HG03039 (cell line): ENCODE measurements at regions not wholly inside any gene's neighbourhood (a gene's known extent, or its start where the extent isn't known, plus 50 kb on each side); places are given as distances from the start of the nearest gene placed in this dataset.

ENCODE experiments used
- ATAC-seq: cut with Tn5 transposase; IDR thresholded peaks from one replicate; pipeline ENCODE4 v1.9.1; 2021; ENCODE audit warnings: mild to moderate bottlenecking, moderate library complexity; ENCODE audit not compliant: unreplicated experiment

GRCh38 chr10:10967029-10967428, 50.6 kb upstream of the CELF2 start:
- ATAC-seq: no peak

GRCh38 chr10:10967581-10968256, 50.0 kb upstream of the CELF2 start:
- no peak for ATAC-seq
